Endothelial cell of umbilical vein (primary cell): ENCODE measurements at regions not wholly inside any gene's neighbourhood (a gene's known extent, or its start where the extent isn't known, plus 50 kb on each side); places are given as distances from the start of the nearest gene placed in this dataset.

Experiments
- BruUV-seq: library from RNA; stranded (reverse); fragments of 400-500 nt; replicated peaks from 2 replicates; lab custom pipeline; 2021; lab: Mats Ljungman, UMichigan
- CTCF ChIA-PET: fragments of 300-600, 350-600 bp; sonication (Branson Sonifier 250); formaldehyde crosslinking; loops from one replicate; lab custom pipeline; 2021; ENCODE audit warnings: antibody characterized with exemption, inconsistent platforms; lab: Charles Lee
- POLR2A ChIA-PET: fragments of 300-600, 350-600 bp; sonication (Branson Sonifier 250); formaldehyde crosslinking; loops from one replicate; lab custom pipeline; 2021; ENCODE audit warnings: antibody characterized with exemption, inconsistent platforms; lab: Charles Lee
- DNase-seq: peaks from one replicate; pipeline ENCODE4 v3.0.0-alpha.2; 2011; ENCODE audit warnings: low read depth, low spot score
- FAIRE-seq: peaks from 2 replicates; lab custom pipeline; 2011; peaks lifted over from hg19 to GRCh38; lab: Jason Lieb, UNC
- H2AFZ ChIP-seq: 2 replicates; pipeline ENCODE4 v1.6.0; 2012; ENCODE audit warnings: low read depth, low read length, control low read depth, inconsistent platforms
- H3K27ac ChIP-seq: 2 replicates; pipeline ENCODE4 v1.5.1; 2011; ENCODE audit warnings: low read depth, mild to moderate bottlenecking, control low read depth, low read length, moderate library complexity; ENCODE audit not compliant: insufficient read depth
- H3K27me3 ChIP-seq, 2 experiments: 2 replicates each; pipeline versions ENCODE4 v1.6.0 to v1.6.1; 2011; ENCODE audit warnings: low read length in 2 of 2, mixed read lengths in 1 of 2; ENCODE audit not compliant: control insufficient read depth in 2 of 2, insufficient read depth in 2 of 2
- H3K36me3 ChIP-seq, 2 experiments: 2 replicates in 1 of 2; 3 replicates in 1 of 2; pipeline ENCODE4 v1.5.1; 2011; ENCODE audit warnings: low read length in 2 of 2, mild to moderate bottlenecking in 1 of 2, moderate library complexity in 1 of 2; ENCODE audit not compliant: control insufficient read depth in 2 of 2, insufficient read depth in 2 of 2; ENCODE audit errors: extremely low read depth in 1 of 2
- H3K4me1 ChIP-seq: 3 replicates; pipeline ENCODE4 v1.5.1; 2011; ENCODE audit warnings: mild to moderate bottlenecking, low read length; ENCODE audit not compliant: control insufficient read depth, insufficient read depth; ENCODE audit errors: extremely low read depth
- H3K4me2 ChIP-seq: 2 replicates; pipeline ENCODE4 v1.6.1; 2011; ENCODE audit warnings: low read length, control low read depth, mixed read lengths; ENCODE audit not compliant: insufficient read depth
- H3K4me3 ChIP-seq, 3 experiments: fragments of 200-600 bp in 1 of 3; sonication (generic), shearing (Covaris generic) in 1 of 3; replicated peaks in 1 of 3; 2 replicates each; pipeline ENCODE4 v1.5.1; 2011 to 2016; ENCODE audit warnings: control low read depth in 3 of 3, low read length in 3 of 3, mild to moderate bottlenecking in 2 of 3, inconsistent platforms in 1 of 3, low read depth in 1 of 3, moderate library complexity in 1 of 3; ENCODE audit not compliant: insufficient read depth in 1 of 3
- H3K79me2 ChIP-seq: 2 replicates; pipeline ENCODE4 v1.6.0; 2012; ENCODE audit warnings: low read length, inconsistent platforms; ENCODE audit not compliant: control insufficient read depth, insufficient read depth
- H3K9ac ChIP-seq: replicated peaks from 2 replicates; pipeline ENCODE3; 2011; ENCODE audit warnings: low read length, control low read depth; ENCODE audit not compliant: insufficient read depth; ENCODE audit errors: extremely low read depth
- H3K9me1 ChIP-seq: replicated peaks from 3 replicates; pipeline ENCODE4 v1.6.0; 2011; ENCODE audit warnings: mild to moderate bottlenecking, low read length; ENCODE audit not compliant: control insufficient read depth, insufficient read depth; ENCODE audit errors: extremely low read depth
- H3K9me3 ChIP-seq: replicated peaks from 2 replicates; pipeline ENCODE4 v1.5.1; 2012; ENCODE audit warnings: low read length, inconsistent platforms; ENCODE audit not compliant: control insufficient read depth, insufficient read depth
- H4K20me1 ChIP-seq: replicated peaks from 2 replicates; pipeline ENCODE3; 2011; ENCODE audit warnings: mild to moderate bottlenecking, low read length; ENCODE audit not compliant: control insufficient read depth, insufficient read depth; ENCODE audit errors: extremely low read depth
- CTCF ChIP-seq, 2 donors: IDR thresholded peaks; 1 replicate in 1 of 2; 2 replicates in 1 of 2; pipeline ENCODE4 v1.5.1; 2011; ENCODE audit warnings: low read length in 2 of 2, mild to moderate bottlenecking in 2 of 2, moderate library complexity in 2 of 2, control low read depth in 1 of 2, inconsistent platforms in 1 of 2, low read depth in 1 of 2; ENCODE audit not compliant: insufficient read depth in 1 of 2; ENCODE audit errors: extremely low read depth in 1 of 2
- EZH2 ChIP-seq: IDR thresholded peaks from 2 replicates; pipeline ENCODE4 v1.6.1; 2012; ENCODE audit warnings: borderline replicate concordance, low read depth, mild to moderate bottlenecking, moderate library complexity, low read length, inconsistent platforms; ENCODE audit not compliant: severe bottlenecking
- FOS ChIP-seq: IDR thresholded peaks from 2 replicates; pipeline ENCODE4 v1.6.1; 2011; ENCODE audit warnings: mild to moderate bottlenecking, low read length, moderate library complexity, borderline replicate concordance; ENCODE audit not compliant: insufficient read depth
- GATA2 ChIP-seq: IDR thresholded peaks from 2 replicates; pipeline ENCODE4 v1.7.0; 2011; ENCODE audit warnings: low read depth, mild to moderate bottlenecking, moderate library complexity, mixed read lengths, low read length; ENCODE audit not compliant: insufficient read length, insufficient read depth
- JUN ChIP-seq: IDR thresholded peaks from 2 replicates; pipeline ENCODE4 v1.6.1; 2011; ENCODE audit warnings: borderline replicate concordance, low read depth; ENCODE audit not compliant: insufficient read length, insufficient read depth
- MAX ChIP-seq: IDR thresholded peaks from 2 replicates; pipeline ENCODE4 v1.6.1; 2011; ENCODE audit not compliant: insufficient read depth, insufficient read length
- MYC ChIP-seq: IDR thresholded peaks from one replicate; pipeline ENCODE4 v1.6.1; 2011; ENCODE audit warnings: mild to moderate bottlenecking, low read depth, low read length
- POLR2A ChIP-seq: IDR thresholded peaks from 2 replicates; pipeline ENCODE4 v1.6.1; 2012; ENCODE audit warnings: low read depth, mild to moderate bottlenecking, control low read depth, low read length
- POLR2AphosphoS5 ChIP-seq: IDR thresholded peaks from 2 replicates; pipeline ENCODE4 v1.6.1; 2012; ENCODE audit warnings: low read depth, mild to moderate bottlenecking, control low read depth, low read length, moderate library complexity; ENCODE audit not compliant: insufficient read depth
- dilution Hi-C: fragments of 300-500 bp; cut with MboI; formaldehyde crosslinking; loops from one replicate; pipeline ENCODE4 v1.15.0; 2019; ENCODE audit warnings: low sequenced_read_pairs; ENCODE audit not compliant: extremely low pct_ligation_motif_present
- intact Hi-C: fragments of 100-400 bp; cut with micrococcal nuclease; formaldehyde crosslinking; loops from one replicate; pipeline ENCODE4 v1.10.0; 2022

GRCh38 chr16:17622366-17622765 lies 151.6 kb upstream of the XYLT1 start:
- Histone ChIP-seq H3K27ac (no peak overlapping the region), H3K4me3 (no peak overlapping the region), H4K20me1 (no peaks in the 10 kb centered on the region), H3K9me1 (no peaks in the 10 kb centered on the region), H3K36me3 (no peaks in the 10 kb centered on the region), H2AFZ (no peak overlapping the region), H3K79me2 (no peaks in the 10 kb centered on the region), H3K9ac (no peak overlapping the region), H3K27me3 (no peaks in the 10 kb centered on the region), H3K4me1 (no peaks in the 10 kb centered on the region), H3K4me2 (no peak overlapping the region), H3K9me3 (peaks cover 10% of the 10 kb centered on the region)
- DNase-seq = no peak
- FAIRE-seq = no peak
- POLR2A ChIA-PET = no interaction called here
- dilution Hi-C loops = no loop called here
- intact Hi-C loops = no loop called here
- TF ChIP-seq JUN (no peak), MAX (no peak), EZH2 (no peak), POLR2A (no peak), CTCF (IDR thresholded peaks at IDR 0.05; ENCODE audit: extremely low read depth in 1 of 2, insufficient read depth in 1 of 2, low read depth in 1 of 2, low read length in 2 of 2) (no peak), MYC (no peak), GATA2 (no peak), FOS (no peak), POLR2AphosphoS5 (no peak)
- no TSS peak for BruUV-seq
- CTCF ChIA-PET = no interaction called here
